ENCODE measurements at regions not wholly inside any gene's neighbourhood (a gene's known extent, or its start where the extent isn't known, plus 50 kb on each side); places are given as distances from the start of the nearest gene placed in this dataset.

- TF ChIP-seq CTCF (IDR thresholded peaks at IDR 0.05), result no peak
- no peak for TF ChIP-seq POLR2A (IDR thresholded peaks at IDR 0.05)
Observed at GRCh38 chr12:3935078-3935477, 61.9 kb upstream of the PARP11 start.
